H1 (cell line): ENCODE measurements at regions not wholly inside any gene's neighbourhood (a gene's known extent, or its start where the extent isn't known, plus 50 kb on each side); places are given as distances from the start of the nearest gene placed in this dataset.

Experiments
- CBX5 ChIP-seq: fragments of 300-800, 300-1000 bp; sonication (generic); IDR thresholded peaks from 2 replicates; pipeline ENCODE4 v1.7.1; 2016; ENCODE audit warnings: antibody characterized with exemption, low read length, low read depth
- CEBPB ChIP-seq: IDR thresholded peaks from 2 replicates; pipeline ENCODE4 v1.6.1; 2012; ENCODE audit warnings: low read depth, low read length
- CHD7 ChIP-seq: fragments of 300-600 bp; sonication (generic); IDR thresholded peaks from 2 replicates; pipeline ENCODE4 v1.7.1; 2012; ENCODE audit warnings: low read length, moderate library complexity, mild to moderate bottlenecking, inconsistent platforms; ENCODE audit not compliant: insufficient replicate concordance
- CTBP2 ChIP-seq: IDR thresholded peaks from 2 replicates; pipeline ENCODE4 v1.7.0; 2011; ENCODE audit warnings: borderline replicate concordance, mild to moderate bottlenecking, moderate library complexity, mixed read lengths, low read length; ENCODE audit not compliant: insufficient read depth, insufficient read length
- EGR1 ChIP-seq: IDR thresholded peaks from 2 replicates; pipeline ENCODE4 v1.6.1; 2011; ENCODE audit warnings: low read depth, low read length, borderline replicate concordance
- EZH2 ChIP-seq: fragments of 200-600 bp; sonication (generic); IDR thresholded peaks from 2 replicates; pipeline ENCODE4 v1.7.1; 2012; ENCODE audit warnings: low read depth, mild to moderate bottlenecking, moderate library complexity, low read length, inconsistent platforms; ENCODE audit not compliant: severe bottlenecking
- JUN ChIP-seq: IDR thresholded peaks from 2 replicates; pipeline ENCODE4 v1.6.1; 2011; ENCODE audit warnings: low read depth, mild to moderate bottlenecking, improper control_type of control experiment, low read length
- NANOG ChIP-seq: IDR thresholded peaks from 2 replicates; pipeline ENCODE4 v1.6.1; 2011; ENCODE audit warnings: low read length, low read depth, mild to moderate bottlenecking, inconsistent platforms; ENCODE audit not compliant: insufficient read depth, poor library complexity, severe bottlenecking
- RFX5 ChIP-seq: IDR thresholded peaks from 2 replicates; pipeline ENCODE4 v1.6.1; 2011; ENCODE audit warnings: low read depth, low read length, improper control_type of control experiment, borderline replicate concordance
- SIX5 ChIP-seq: IDR thresholded peaks from 2 replicates; pipeline ENCODE4 v1.6.1; 2011; ENCODE audit warnings: mild to moderate bottlenecking, low read depth, low read length
- SP4 ChIP-seq: IDR thresholded peaks from 2 replicates; pipeline ENCODE4 v1.6.1; 2012; ENCODE audit warnings: low read length, inconsistent platforms
- TCF12 ChIP-seq: IDR thresholded peaks from 2 replicates; pipeline ENCODE4 v1.6.1; 2011; ENCODE audit warnings: low read depth, mild to moderate bottlenecking, low read length

DNA sequence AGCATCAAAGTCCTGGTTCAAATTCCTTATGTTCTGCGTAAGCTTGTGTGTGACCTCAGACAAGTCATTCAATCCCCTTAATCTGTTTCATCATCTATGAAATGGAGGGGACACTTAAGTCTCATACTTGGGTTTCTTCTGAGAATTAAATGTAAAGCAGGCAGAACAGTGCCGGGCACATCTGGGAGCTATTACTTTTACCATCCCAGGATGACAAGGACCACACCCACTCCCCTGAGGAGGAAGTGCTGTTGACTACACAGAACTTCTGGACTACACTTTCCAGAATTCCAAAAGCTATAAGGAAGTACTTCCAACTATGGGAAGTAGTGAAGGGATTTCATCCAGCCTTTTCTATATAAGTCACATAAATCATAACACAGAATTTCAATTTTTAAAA, 294.9 kb downstream of the IPMK start (continued):
- no peak for TF ChIP-seq CHD7
- TF ChIP-seq EGR1, result no peak
- TF ChIP-seq CEBPB, result no peak
- TF ChIP-seq JUN, result no peak
- TF ChIP-seq RFX5, result no peak
- TF ChIP-seq CTBP2, result no peak
- TF ChIP-seq CBX5, result no peak
- TF ChIP-seq NANOG, result no peak
- no peak for TF ChIP-seq SIX5
- TF ChIP-seq TCF12, result no peak
- TF ChIP-seq EZH2, result no peak
- no peak for TF ChIP-seq SP4
